Esophagus muscularis mucosa (tissue), 3 donors: ENCODE measurements at regions not wholly inside any gene's neighbourhood (a gene's known extent, or its start where the extent isn't known, plus 50 kb on each side); places are given as distances from the start of the nearest gene placed in this dataset.

Experiments
- CTCF ChIP-seq, 3 experiments: fragments of 200-600 bp in 2 of 3; fragments of 450-650 bp in 1 of 3; sonication (generic) in 2 of 3; IDR thresholded peaks; one replicate each; pipeline ENCODE4 v1.5.1; 2017 to 2019; ENCODE audit warnings: antibody characterized with exemption in 3 of 3, mild to moderate bottlenecking in 2 of 3, moderate library complexity in 1 of 3
- EP300 ChIP-seq: sonication (generic); formaldehyde crosslinking; IDR thresholded peaks from one replicate; pipeline ENCODE4 v1.6.1; 2017; ENCODE audit warnings: antibody characterized with exemption

GRCh38 chr2:163210430-163210918 lies 371.9 kb upstream of the KCNH7 start:
- TF ChIP-seq CTCF (IDR thresholded peaks at IDR 0.05) (no peak), EP300 (no peak)
